Hepatocyte (in vitro differentiated cells): ENCODE measurements at regions not wholly inside any gene's neighbourhood (a gene's known extent, or its start where the extent isn't known, plus 50 kb on each side); places are given as distances from the start of the nearest gene placed in this dataset.

Experiments used
- DNase-seq: peaks from one replicate; pipeline ENCODE4 v3.0.0-alpha.2; 2016; ENCODE audit warnings: low spot score
- H2AFZ ChIP-seq: fragments of 200-600 bp; sonication (generic); 2 replicates; pipeline ENCODE4 v1.6.0; 2016; ENCODE audit warnings: antibody characterized with exemption, mild to moderate bottlenecking
- H3K27ac ChIP-seq: fragments of 200-600 bp; sonication (generic); 2 replicates; pipeline ENCODE4 v1.5.1; 2016; ENCODE audit warnings: mild to moderate bottlenecking
- H3K27me3 ChIP-seq: fragments of 200-600 bp; sonication (generic); 2 replicates; pipeline ENCODE4 v1.6.1; 2016
- H3K36me3 ChIP-seq: fragments of 200-600 bp; sonication (generic); replicated peaks from 2 replicates; pipeline ENCODE4 v1.5.1; 2016; ENCODE audit warnings: low read depth; ENCODE audit not compliant: insufficient read depth
- H3K4me1 ChIP-seq: fragments of 200-600 bp; sonication (generic); 2 replicates; pipeline ENCODE4 v1.5.1; 2016; ENCODE audit warnings: mild to moderate bottlenecking, moderate library complexity; ENCODE audit not compliant: insufficient read depth
- H3K4me2 ChIP-seq: fragments of 200-600 bp; sonication (generic); 2 replicates; pipeline ENCODE4 v1.6.0; 2016
- H3K4me3 ChIP-seq: fragments of 200-600 bp; sonication (generic); 2 replicates; pipeline ENCODE4 v1.5.1; 2016; ENCODE audit warnings: mild to moderate bottlenecking
- H3K79me2 ChIP-seq: fragments of 200-600 bp; sonication (generic); 2 replicates; pipeline ENCODE4 v1.6.0; 2017; ENCODE audit warnings: mild to moderate bottlenecking
- H3K9me2 ChIP-seq: fragments of 200-600 bp; sonication (generic); replicated peaks from 2 replicates; pipeline ENCODE4 v1.6.0; 2017; ENCODE audit warnings: mild to moderate bottlenecking; ENCODE audit not compliant: insufficient read depth
- H3K9me3 ChIP-seq: fragments of 200-600 bp; sonication (generic); 2 replicates; pipeline ENCODE4 v1.5.1; 2016; ENCODE audit warnings: low read depth, mild to moderate bottlenecking
- H4K20me1 ChIP-seq: fragments of 200-600 bp; sonication (generic); 2 replicates; pipeline ENCODE4 v1.6.0; 2016; ENCODE audit warnings: mild to moderate bottlenecking; ENCODE audit not compliant: insufficient read depth, poor library complexity, severe bottlenecking
- CTCF ChIP-seq: fragments of 200-600 bp; sonication (generic); IDR thresholded peaks from 2 replicates; pipeline ENCODE4 v1.5.1; 2016; ENCODE audit warnings: antibody characterized with exemption, mild to moderate bottlenecking; ENCODE audit not compliant: poor library complexity
- EZH2 ChIP-seq: fragments of 200-600 bp; sonication (generic); IDR thresholded peaks from 2 replicates; pipeline ENCODE4 v1.6.1; 2016; ENCODE audit warnings: antibody characterized with exemption, mild to moderate bottlenecking, borderline replicate concordance
- EZH2phosphoT487 ChIP-seq: fragments of 200-600 bp; sonication (generic); IDR thresholded peaks from one replicate; pipeline ENCODE4 v1.6.1; 2018; ENCODE audit warnings: antibody characterized with exemption, mild to moderate bottlenecking, low read depth, moderate library complexity; ENCODE audit not compliant: unreplicated experiment, severe bottlenecking
- WGBS: methylation state at CpG from one replicate; pipeline ENCODE4 v1.1.6; 2016; ENCODE audit warnings: low lambda C conversion rate; ENCODE audit errors: missing lambda C conversion rate; 5-methylcytosine and 5-hydroxymethylcytosine counted together

GRCh38 chr3:17954801-17955200 lies 212.4 kb upstream of the TBC1D5 start:
- Histone ChIP-seq H3K79me2 (no peaks in the 10 kb centered on the region), H2AFZ (no peak overlapping the region), H3K9me3 (no peaks in the 10 kb centered on the region), H3K4me1 (no peaks in the 10 kb centered on the region), H3K27me3 (no peaks in the 10 kb centered on the region), H3K4me2 (no peak overlapping the region), H3K27ac (no peak overlapping the region), H4K20me1 (no peaks in the 10 kb centered on the region), H3K36me3 (no peaks in the 10 kb centered on the region), H3K9me2 (no peaks in the 10 kb centered on the region), H3K4me3 (no peak overlapping the region)
- no peak for DNase-seq
- WGBS: 94% methylated on average over 1 of the region's 1 CpG
- TF ChIP-seq EZH2 (no peak), CTCF (no peak), EZH2phosphoT487 (no peak)

DNA sequence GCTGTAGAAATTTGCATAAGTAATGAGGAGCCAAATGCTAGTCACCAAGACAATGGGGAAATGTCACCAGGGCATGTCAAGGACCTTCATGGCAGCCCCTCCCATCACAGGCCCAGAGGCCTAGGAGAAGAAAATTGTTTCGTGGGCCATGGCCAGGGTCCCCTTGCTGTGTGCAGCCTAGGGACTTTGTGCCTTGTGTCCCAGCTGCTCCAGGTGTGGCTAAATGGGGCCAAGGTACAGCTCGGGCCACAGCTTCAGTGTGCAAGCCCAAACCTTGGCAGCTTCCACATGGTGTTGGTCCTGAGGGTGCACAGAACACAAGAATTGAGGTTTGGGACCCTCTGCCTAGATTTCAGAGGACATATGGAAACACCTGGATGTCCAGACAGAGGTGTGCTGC lies 208.8 kb upstream of the TBC1D5 start:
- no peak for DNase-seq
- H4K20me1 ChIP-seq: no peaks in the 10 kb centered on the region
- no peak overlapping the region for H3K27ac ChIP-seq
- H3K79me2 ChIP-seq: no peaks in the 10 kb centered on the region
- no peaks in the 10 kb centered on the region for H3K27me3 ChIP-seq
- H3K9me2 ChIP-seq: no peaks in the 10 kb centered on the region
- H3K4me1 ChIP-seq: no peaks in the 10 kb centered on the region
- no peak overlapping the region for H3K4me3 ChIP-seq
- no peak for TF ChIP-seq EZH2phosphoT487
- no peak for TF ChIP-seq CTCF
- no peak for TF ChIP-seq EZH2
- H3K4me2 ChIP-seq: no peak overlapping the region
- 89% methylated on average over 2 of the region's 2 CpGs for WGBS
- H2AFZ ChIP-seq: no peak overlapping the region
- H3K9me3 ChIP-seq: no peaks in the 10 kb centered on the region
- H3K36me3 ChIP-seq: no peaks in the 10 kb centered on the region

GRCh38 chr3:17949101-17949500 lies 206.7 kb upstream of the TBC1D5 start:
- 68% methylated on average over 6 of the region's 6 CpGs for WGBS
- DNase-seq: no peak
- Histone ChIP-seq H3K4me3 (no peak overlapping the region), H3K36me3 (no peaks in the 10 kb centered on the region), H3K9me2 (no peaks in the 10 kb centered on the region), H3K79me2 (no peaks in the 10 kb centered on the region), H3K9me3 (no peaks in the 10 kb centered on the region), H3K27me3 (no peaks in the 10 kb centered on the region), H2AFZ (no peak overlapping the region), H3K27ac (no peak overlapping the region), H3K4me1 (no peaks in the 10 kb centered on the region), H4K20me1 (no peaks in the 10 kb centered on the region), H3K4me2 (no peak overlapping the region)
- TF ChIP-seq EZH2phosphoT487 (no peak), CTCF (no peak), EZH2 (no peak)

DNA sequence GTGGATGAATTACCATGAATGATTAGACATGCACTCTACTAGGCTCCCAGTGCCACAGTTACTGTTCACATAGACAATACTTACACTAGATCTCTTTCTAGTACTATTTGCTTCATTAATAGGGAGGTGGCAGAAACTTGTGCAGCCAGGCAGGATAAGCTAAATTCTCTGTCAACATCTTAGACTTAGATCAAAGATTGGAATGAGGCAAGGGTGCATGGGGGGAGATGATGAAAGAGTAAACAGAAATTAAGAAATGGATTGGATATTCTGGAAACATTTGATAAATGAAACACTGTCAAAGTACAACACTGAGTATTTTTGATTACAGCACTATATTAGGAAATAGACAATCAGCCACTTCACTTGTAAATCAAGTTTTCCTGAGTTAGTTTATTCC lies 205.4 kb upstream of the TBC1D5 start:
- DNase-seq: no peak
- Histone ChIP-seq H3K9me3 (no peaks in the 10 kb centered on the region), H3K4me3 (no peak overlapping the region), H4K20me1 (no peaks in the 10 kb centered on the region), H3K27me3 (no peaks in the 10 kb centered on the region), H3K79me2 (no peaks in the 10 kb centered on the region), H3K4me2 (no peak overlapping the region), H3K36me3 (no peaks in the 10 kb centered on the region), H3K9me2 (no peaks in the 10 kb centered on the region), H3K4me1 (no peaks in the 10 kb centered on the region), H3K27ac (no peak overlapping the region), H2AFZ (no peak overlapping the region)
- TF ChIP-seq EZH2 (no peak), CTCF (no peak), EZH2phosphoT487 (no peak)
